Endothelial cell of umbilical vein (primary cell): ENCODE measurements at regions not wholly inside any gene's neighbourhood (a gene's known extent, or its start where the extent isn't known, plus 50 kb on each side); places are given as distances from the start of the nearest gene placed in this dataset.

Experiments
- BruUV-seq: library from RNA; stranded (reverse); fragments of 400-500 nt; replicated peaks from 2 replicates; lab custom pipeline; 2021; lab: Mats Ljungman, UMichigan
- CTCF ChIA-PET: fragments of 300-600, 350-600 bp; sonication (Branson Sonifier 250); formaldehyde crosslinking; loops from one replicate; lab custom pipeline; 2021; ENCODE audit warnings: antibody characterized with exemption, inconsistent platforms; lab: Charles Lee
- POLR2A ChIA-PET: fragments of 300-600, 350-600 bp; sonication (Branson Sonifier 250); formaldehyde crosslinking; loops from one replicate; lab custom pipeline; 2021; ENCODE audit warnings: antibody characterized with exemption, inconsistent platforms; lab: Charles Lee
- DNase-seq: peaks from one replicate; pipeline ENCODE4 v3.0.0-alpha.2; 2011; ENCODE audit warnings: low read depth, low spot score
- FAIRE-seq: peaks from 2 replicates; lab custom pipeline; 2011; peaks lifted over from hg19 to GRCh38; lab: Jason Lieb, UNC
- H2AFZ ChIP-seq: 2 replicates; pipeline ENCODE4 v1.6.0; 2012; ENCODE audit warnings: low read depth, low read length, control low read depth, inconsistent platforms
- H3K27ac ChIP-seq: 2 replicates; pipeline ENCODE4 v1.5.1; 2011; ENCODE audit warnings: low read depth, mild to moderate bottlenecking, control low read depth, low read length, moderate library complexity; ENCODE audit not compliant: insufficient read depth
- H3K27me3 ChIP-seq, 2 experiments: 2 replicates each; pipeline versions ENCODE4 v1.6.0 to v1.6.1; 2011; ENCODE audit warnings: low read length in 2 of 2, mixed read lengths in 1 of 2; ENCODE audit not compliant: control insufficient read depth in 2 of 2, insufficient read depth in 2 of 2
- H3K36me3 ChIP-seq, 2 experiments: 2 replicates in 1 of 2; 3 replicates in 1 of 2; pipeline ENCODE4 v1.5.1; 2011; ENCODE audit warnings: low read length in 2 of 2, mild to moderate bottlenecking in 1 of 2, moderate library complexity in 1 of 2; ENCODE audit not compliant: control insufficient read depth in 2 of 2, insufficient read depth in 2 of 2; ENCODE audit errors: extremely low read depth in 1 of 2
- H3K4me1 ChIP-seq: 3 replicates; pipeline ENCODE4 v1.5.1; 2011; ENCODE audit warnings: mild to moderate bottlenecking, low read length; ENCODE audit not compliant: control insufficient read depth, insufficient read depth; ENCODE audit errors: extremely low read depth
- H3K4me2 ChIP-seq: 2 replicates; pipeline ENCODE4 v1.6.1; 2011; ENCODE audit warnings: low read length, control low read depth, mixed read lengths; ENCODE audit not compliant: insufficient read depth
- H3K4me3 ChIP-seq, 3 experiments: fragments of 200-600 bp in 1 of 3; sonication (generic), shearing (Covaris generic) in 1 of 3; replicated peaks in 1 of 3; 2 replicates each; pipeline ENCODE4 v1.5.1; 2011 to 2016; ENCODE audit warnings: control low read depth in 3 of 3, low read length in 3 of 3, mild to moderate bottlenecking in 2 of 3, inconsistent platforms in 1 of 3, low read depth in 1 of 3, moderate library complexity in 1 of 3; ENCODE audit not compliant: insufficient read depth in 1 of 3
- H3K79me2 ChIP-seq: 2 replicates; pipeline ENCODE4 v1.6.0; 2012; ENCODE audit warnings: low read length, inconsistent platforms; ENCODE audit not compliant: control insufficient read depth, insufficient read depth
- H3K9ac ChIP-seq: replicated peaks from 2 replicates; pipeline ENCODE3; 2011; ENCODE audit warnings: low read length, control low read depth; ENCODE audit not compliant: insufficient read depth; ENCODE audit errors: extremely low read depth
- H3K9me1 ChIP-seq: replicated peaks from 3 replicates; pipeline ENCODE4 v1.6.0; 2011; ENCODE audit warnings: mild to moderate bottlenecking, low read length; ENCODE audit not compliant: control insufficient read depth, insufficient read depth; ENCODE audit errors: extremely low read depth
- H3K9me3 ChIP-seq: replicated peaks from 2 replicates; pipeline ENCODE4 v1.5.1; 2012; ENCODE audit warnings: low read length, inconsistent platforms; ENCODE audit not compliant: control insufficient read depth, insufficient read depth
- H4K20me1 ChIP-seq: replicated peaks from 2 replicates; pipeline ENCODE3; 2011; ENCODE audit warnings: mild to moderate bottlenecking, low read length; ENCODE audit not compliant: control insufficient read depth, insufficient read depth; ENCODE audit errors: extremely low read depth
- EZH2 ChIP-seq: IDR thresholded peaks from 2 replicates; pipeline ENCODE4 v1.6.1; 2012; ENCODE audit warnings: borderline replicate concordance, low read depth, mild to moderate bottlenecking, moderate library complexity, low read length, inconsistent platforms; ENCODE audit not compliant: severe bottlenecking
- FOS ChIP-seq: IDR thresholded peaks from 2 replicates; pipeline ENCODE4 v1.6.1; 2011; ENCODE audit warnings: mild to moderate bottlenecking, low read length, moderate library complexity, borderline replicate concordance; ENCODE audit not compliant: insufficient read depth
- GATA2 ChIP-seq: IDR thresholded peaks from 2 replicates; pipeline ENCODE4 v1.7.0; 2011; ENCODE audit warnings: low read depth, mild to moderate bottlenecking, moderate library complexity, mixed read lengths, low read length; ENCODE audit not compliant: insufficient read length, insufficient read depth
- JUN ChIP-seq: IDR thresholded peaks from 2 replicates; pipeline ENCODE4 v1.6.1; 2011; ENCODE audit warnings: borderline replicate concordance, low read depth; ENCODE audit not compliant: insufficient read length, insufficient read depth
- MYC ChIP-seq: IDR thresholded peaks from one replicate; pipeline ENCODE4 v1.6.1; 2011; ENCODE audit warnings: mild to moderate bottlenecking, low read depth, low read length
- POLR2A ChIP-seq: IDR thresholded peaks from 2 replicates; pipeline ENCODE4 v1.6.1; 2012; ENCODE audit warnings: low read depth, mild to moderate bottlenecking, control low read depth, low read length
- POLR2AphosphoS5 ChIP-seq: IDR thresholded peaks from 2 replicates; pipeline ENCODE4 v1.6.1; 2012; ENCODE audit warnings: low read depth, mild to moderate bottlenecking, control low read depth, low read length, moderate library complexity; ENCODE audit not compliant: insufficient read depth
- dilution Hi-C: fragments of 300-500 bp; cut with MboI; formaldehyde crosslinking; loops from one replicate; pipeline ENCODE4 v1.15.0; 2019; ENCODE audit warnings: low sequenced_read_pairs; ENCODE audit not compliant: extremely low pct_ligation_motif_present
- intact Hi-C: fragments of 100-400 bp; cut with micrococcal nuclease; formaldehyde crosslinking; loops from one replicate; pipeline ENCODE4 v1.10.0; 2022
- TF ChIP-seq, protein P1 (sequence below), 2 donors: IDR thresholded peaks; 1 replicate in 1 of 2; 2 replicates in 1 of 2; pipeline ENCODE4 v1.5.1; 2011; ENCODE audit warnings: low read length in 2 of 2, mild to moderate bottlenecking in 2 of 2, moderate library complexity in 2 of 2, control low read depth in 1 of 2, inconsistent platforms in 1 of 2, low read depth in 1 of 2; ENCODE audit not compliant: insufficient read depth in 1 of 2; ENCODE audit errors: extremely low read depth in 1 of 2
- TF ChIP-seq, protein P2 (sequence below): IDR thresholded peaks from 2 replicates; pipeline ENCODE4 v1.6.1; 2011; ENCODE audit not compliant: insufficient read depth, insufficient read length

DNA sequence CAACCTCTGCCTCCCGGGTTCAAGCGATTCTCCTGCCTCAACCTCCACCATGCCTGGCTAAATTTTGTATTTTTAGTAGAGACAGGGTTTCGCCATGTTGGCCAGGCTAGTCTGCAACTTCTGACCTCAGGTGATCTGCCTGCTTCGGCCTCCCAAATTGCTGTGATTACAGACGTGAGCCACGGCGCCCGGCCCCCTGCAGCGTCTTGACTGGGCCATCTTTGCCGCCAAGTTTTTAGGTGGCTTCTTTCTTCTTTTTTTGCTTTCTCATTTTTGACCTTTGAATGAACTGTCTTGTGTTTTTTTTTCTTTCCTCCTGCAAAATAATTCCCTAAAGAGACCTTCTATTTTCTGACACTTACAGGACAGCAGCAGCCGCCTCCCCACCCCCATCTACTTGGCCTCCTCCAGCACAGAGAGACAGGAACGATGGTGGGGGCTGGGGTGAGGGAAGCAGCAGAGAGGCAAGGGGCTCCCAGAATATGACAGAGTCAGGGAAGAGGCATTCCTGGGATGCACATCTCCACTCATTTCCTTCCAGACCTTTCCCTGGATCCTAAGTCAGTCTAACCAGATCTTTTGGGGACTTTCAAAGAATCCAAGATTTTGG lies 92.6 kb upstream of the ALX4 start:
- intact Hi-C loops (no loop called here), dilution Hi-C loops (no loop called here)
- no peak for TF ChIP-seq GATA2
- ChIA-PET POLR2A (no interaction called here), CTCF (no interaction called here)
- DNase-seq (no peak), FAIRE-seq (no peak)
- H3K36me3 ChIP-seq, result no peaks in the 10 kb centered on the region
- no peaks in the 10 kb centered on the region for H3K9me1 ChIP-seq
- no peak overlapping the region for H3K4me2 ChIP-seq
- H3K4me1 ChIP-seq, result no peaks in the 10 kb centered on the region
- H3K27ac ChIP-seq, result no peak overlapping the region
- no peak overlapping the region for H2AFZ ChIP-seq
- no peaks in the 10 kb centered on the region for H4K20me1 ChIP-seq
- H3K27me3 ChIP-seq, result no peaks in the 10 kb centered on the region
- no peak overlapping the region for H3K9ac ChIP-seq
- no TSS peak for BruUV-seq
- no peak overlapping the region for H3K4me3 ChIP-seq
- H3K9me3 ChIP-seq, result no peaks in the 10 kb centered on the region
- H3K79me2 ChIP-seq, result no peaks in the 10 kb centered on the region

DNA sequence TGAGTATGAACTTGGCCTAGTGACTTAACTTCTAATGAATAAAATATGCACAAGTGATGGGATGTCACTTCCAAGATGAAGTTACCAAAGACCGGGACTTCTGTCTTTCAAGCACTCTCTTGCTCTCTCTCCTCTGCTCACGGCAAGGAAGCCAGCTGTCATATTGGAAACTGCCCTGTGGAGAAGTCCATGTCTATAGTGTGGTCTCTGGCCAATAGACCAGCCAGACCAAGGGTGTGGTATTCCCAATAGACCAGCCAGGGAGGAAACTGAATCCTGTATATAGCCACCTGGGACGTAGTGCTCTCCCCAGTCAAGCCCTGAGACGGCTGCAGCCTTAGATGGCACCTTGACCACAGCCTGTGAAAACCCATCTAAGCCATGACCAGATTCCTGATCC lies 93.2 kb upstream of the ALX4 start:
- Histone ChIP-seq H3K9me3 (no peaks in the 10 kb centered on the region), H4K20me1 (no peaks in the 10 kb centered on the region), H3K36me3 (no peaks in the 10 kb centered on the region), H3K4me2 (no peak overlapping the region), H3K27me3 (no peaks in the 10 kb centered on the region), H3K4me3 (no peak overlapping the region), H3K9ac (no peak overlapping the region), H3K79me2 (no peaks in the 10 kb centered on the region), H3K4me1 (no peaks in the 10 kb centered on the region), H3K9me1 (no peaks in the 10 kb centered on the region), H2AFZ (no peak overlapping the region), H3K27ac (no peak overlapping the region)
- no peak for TF ChIP-seq GATA2
- no peak for TF ChIP-seq MYC
- TF ChIP-seq, protein P1, sequence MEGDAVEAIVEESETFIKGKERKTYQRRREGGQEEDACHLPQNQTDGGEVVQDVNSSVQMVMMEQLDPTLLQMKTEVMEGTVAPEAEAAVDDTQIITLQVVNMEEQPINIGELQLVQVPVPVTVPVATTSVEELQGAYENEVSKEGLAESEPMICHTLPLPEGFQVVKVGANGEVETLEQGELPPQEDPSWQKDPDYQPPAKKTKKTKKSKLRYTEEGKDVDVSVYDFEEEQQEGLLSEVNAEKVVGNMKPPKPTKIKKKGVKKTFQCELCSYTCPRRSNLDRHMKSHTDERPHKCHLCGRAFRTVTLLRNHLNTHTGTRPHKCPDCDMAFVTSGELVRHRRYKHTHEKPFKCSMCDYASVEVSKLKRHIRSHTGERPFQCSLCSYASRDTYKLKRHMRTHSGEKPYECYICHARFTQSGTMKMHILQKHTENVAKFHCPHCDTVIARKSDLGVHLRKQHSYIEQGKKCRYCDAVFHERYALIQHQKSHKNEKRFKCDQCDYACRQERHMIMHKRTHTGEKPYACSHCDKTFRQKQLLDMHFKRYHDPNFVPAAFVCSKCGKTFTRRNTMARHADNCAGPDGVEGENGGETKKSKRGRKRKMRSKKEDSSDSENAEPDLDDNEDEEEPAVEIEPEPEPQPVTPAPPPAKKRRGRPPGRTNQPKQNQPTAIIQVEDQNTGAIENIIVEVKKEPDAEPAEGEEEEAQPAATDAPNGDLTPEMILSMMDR (IDR thresholded peaks at IDR 0.05; ENCODE audit: extremely low read depth in 1 of 2, insufficient read depth in 1 of 2, low read depth in 1 of 2, low read length in 2 of 2), result no peak
- no peak for TF ChIP-seq JUN
- no peak for TF ChIP-seq FOS
- no peak for TF ChIP-seq EZH2
- TF ChIP-seq, protein P2, sequence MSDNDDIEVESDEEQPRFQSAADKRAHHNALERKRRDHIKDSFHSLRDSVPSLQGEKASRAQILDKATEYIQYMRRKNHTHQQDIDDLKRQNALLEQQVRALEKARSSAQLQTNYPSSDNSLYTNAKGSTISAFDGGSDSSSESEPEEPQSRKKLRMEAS, result no peak
- TF ChIP-seq POLR2AphosphoS5, result no peak
- no peak for TF ChIP-seq POLR2A
- intact Hi-C loops (no loop called here), dilution Hi-C loops (no loop called here)
- BruUV-seq, result no TSS peak
- DNase-seq (no peak), FAIRE-seq (no peak)
- ChIA-PET CTCF (no interaction called here), POLR2A (no interaction called here)
